ENCODE measurements at regions not wholly inside any gene's neighbourhood (a gene's known extent, or its start where the extent isn't known, plus 50 kb on each side); places are given as distances from the start of the nearest gene placed in this dataset.

GRCh38 chr9:91122755-91123154, 239.0 kb downstream of the AUH start:
- ATAC-seq, result no peak
- TF ChIP-seq POU6F1 (CRISPR knock-in tag; IDR thresholded peaks at IDR 0.05; ENCODE audit: borderline replicate concordance, low read depth), result no peak
- no peak for TF ChIP-seq ZNF8 (CRISPR knock-in tag; IDR thresholded peaks at IDR 0.05)
- no peak for TF ChIP-seq ZFP30 (CRISPR knock-in tag; IDR thresholded peaks at IDR 0.05)

- TF ChIP-seq CSDC2 (CRISPR knock-in tag; IDR thresholded peaks at IDR 0.05) (no peak), ZNF565 (CRISPR knock-in tag; conservative IDR thresholded peaks at IDR 0.05; ENCODE audit: low read depth) (no peak), ISL1 (CRISPR knock-in tag; IDR thresholded peaks at IDR 0.05) (no peak), CSRNP3 (CRISPR knock-in tag; IDR thresholded peaks at IDR 0.05) (no peak), BACH2 (CRISPR knock-in tag; IDR thresholded peaks at IDR 0.05; ENCODE audit: borderline replicate concordance) (no peak), GLIS3 (CRISPR knock-in tag; IDR thresholded peaks at IDR 0.05) (no peak), ZFP30 (CRISPR knock-in tag; IDR thresholded peaks at IDR 0.05) (no peak), PPARA (CRISPR knock-in tag; IDR thresholded peaks at IDR 0.05; ENCODE audit: borderline replicate concordance) (no peak), ZC3H10 (CRISPR knock-in tag; IDR thresholded peaks at IDR 0.05) (no peak), ZNF8 (CRISPR knock-in tag; IDR thresholded peaks at IDR 0.05) (no peak), ZFP3 (CRISPR knock-in tag; IDR thresholded peaks at IDR 0.05) (no peak), ARNTL (CRISPR knock-in tag; IDR thresholded peaks at IDR 0.05; ENCODE audit: borderline replicate concordance, low read depth) (no peak), PATZ1 (CRISPR knock-in tag; IDR thresholded peaks at IDR 0.05; ENCODE audit: borderline replicate concordance) (no peak), TCF4 (CRISPR knock-in tag; IDR thresholded peaks at IDR 0.05; ENCODE audit: borderline replicate concordance) (no peak), RARB (CRISPR knock-in tag; IDR thresholded peaks at IDR 0.05) (no peak)
- ATAC-seq, result no peak
Measured at GRCh38 chr9:91126761-91127445, 234.8 kb downstream of the AUH start.

- ATAC-seq, result no peak
- no peak for TF ChIP-seq OSR1 (CRISPR knock-in tag; IDR thresholded peaks at IDR 0.05)
- TF ChIP-seq CSDC2 (CRISPR knock-in tag; IDR thresholded peaks at IDR 0.05), result no peak
- no peak for TF ChIP-seq ZFP3 (CRISPR knock-in tag; IDR thresholded peaks at IDR 0.05)
- no peak for TF ChIP-seq ARNTL (CRISPR knock-in tag; IDR thresholded peaks at IDR 0.05; ENCODE audit: borderline replicate concordance, low read depth)
- no peak for TF ChIP-seq ISL1 (CRISPR knock-in tag; IDR thresholded peaks at IDR 0.05)
- TF ChIP-seq ESRRG (CRISPR knock-in tag; IDR thresholded peaks at IDR 0.05), result no peak
- no peak for TF ChIP-seq ZC3H10 (CRISPR knock-in tag; IDR thresholded peaks at IDR 0.05)
- TF ChIP-seq BACH2 (CRISPR knock-in tag; IDR thresholded peaks at IDR 0.05; ENCODE audit: borderline replicate concordance), result no peak
- TF ChIP-seq ZNF70 (CRISPR knock-in tag; IDR thresholded peaks at IDR 0.05), result no peak
- TF ChIP-seq PATZ1 (CRISPR knock-in tag; IDR thresholded peaks at IDR 0.05; ENCODE audit: borderline replicate concordance), result no peak
- no peak for TF ChIP-seq POU6F1 (CRISPR knock-in tag; IDR thresholded peaks at IDR 0.05; ENCODE audit: borderline replicate concordance, low read depth)
- TF ChIP-seq CREB5 (CRISPR knock-in tag; IDR thresholded peaks at IDR 0.05; ENCODE audit: low read depth), result no peak
Measured at GRCh38 chr9:91127653-91128052, 234.1 kb downstream of the AUH start.
